Stomach (tissue), 8 donors: ENCODE measurements at regions not wholly inside any gene's neighbourhood (a gene's known extent, or its start where the extent isn't known, plus 50 kb on each side); places are given as distances from the start of the nearest gene placed in this dataset.

ENCODE experiments used
- DNase-seq, 2 donors: peaks; one replicate each; pipeline versions ENCODE4 v3.0.0 to v3.0.0-alpha.2; 2013 to 2019
- H3K27ac ChIP-seq, 5 donors: fragments of 200-600 bp in 4 of 5; sonication (generic) in 4 of 5; one replicate each; pipeline ENCODE4 v1.5.1; 2013 to 2019; ENCODE audit warnings: mild to moderate bottlenecking in 1 of 5, moderate library complexity in 1 of 5
- H3K27me3 ChIP-seq, 3 donors: fragments of 200-600 bp; sonication (generic); one replicate each; pipeline ENCODE4 v1.5.1; 2017 to 2019; ENCODE audit warnings: mixed run types in 1 of 3
- H3K36me3 ChIP-seq, 4 donors: fragments of 200-600 bp; sonication (generic); 1 replicate in 3 of 4; 2 replicates in 1 of 4; pipeline ENCODE4 v1.5.1; 2016 to 2019
- H3K4me1 ChIP-seq, 4 donors: fragments of 200-600 bp; sonication (generic); one replicate each; pipeline ENCODE4 v1.5.1; 2016 to 2019
- H3K4me3 ChIP-seq, 4 donors: fragments of 200-600 bp; sonication (generic) in 3 of 4; one replicate each; pipeline ENCODE4 v1.5.1; 2016 to 2019; ENCODE audit warnings: mild to moderate bottlenecking in 1 of 4
- H3K9me3 ChIP-seq, 4 donors: fragments of 200-600 bp; sonication (generic); one replicate each; pipeline ENCODE4 v1.5.1; 2016 to 2019
- EP300 ChIP-seq: sonication (generic); formaldehyde crosslinking; IDR thresholded peaks from one replicate; pipeline ENCODE4 v1.6.1; 2017; ENCODE audit warnings: antibody characterized with exemption
- POLR2A ChIP-seq, 4 donors: fragments of 450-650 bp; IDR thresholded peaks; one replicate each; pipeline ENCODE4 v1.6.1; 2016; ENCODE audit warnings: antibody characterized with exemption in 4 of 4, control low read depth in 2 of 4, mild to moderate bottlenecking in 1 of 4, moderate library complexity in 1 of 4
- POLR2AphosphoS5 ChIP-seq, 3 donors: sonication (generic); formaldehyde crosslinking; IDR thresholded peaks; one replicate each; pipeline ENCODE4 v1.6.1; 2016; ENCODE audit warnings: antibody characterized with exemption in 3 of 3
- WGBS, 5 donors: extraction: QIAGEN DNeasy Blood & Tissue Kit in 3 of 5; methylation state at CpG; one replicate each; pipeline versions ENCODE4 v1.1.5 to v1.1.7; 2013 to 2018; 5-methylcytosine and 5-hydroxymethylcytosine counted together
- intact Hi-C: fragments of 100-400 bp; cut with DNase I; formaldehyde crosslinking; loops from one replicate; pipeline ENCODE4 v1.15.1; 2023; ENCODE audit warnings: low total_unique reads
- TF ChIP-seq, protein P1 (sequence below), 7 experiments: fragments of 450-650 bp in 4 of 7; fragments of 200-600 bp in 3 of 7; sonication (generic) in 3 of 7; IDR thresholded peaks; one replicate each; pipeline ENCODE4 v1.5.1; 2016 to 2019; ENCODE audit warnings: antibody characterized with exemption in 7 of 7, control low read depth in 2 of 7, mild to moderate bottlenecking in 1 of 7
- donor health status: healthy with polysubstance abuse.
- donor health status: Bipolar disorder and iron deficiency.
- donor health status: healthy.

- WGBS, 5 donors: 51 to 72% (median 53%) methylated on average over 4 of the region's 4 CpGs
- Histone ChIP-seq H3K4me1 (no peaks in the 10 kb centered on the region), H3K36me3 (no peaks in the 10 kb centered on the region), H3K4me3 (no peak overlapping the region), H3K27ac (no peak overlapping the region), H3K27me3 (no peaks in the 10 kb centered on the region), H3K9me3 (no peaks in the 10 kb centered on the region)
- DNase-seq: no peak
- TF ChIP-seq EP300 (no peak), POLR2AphosphoS5 (IDR thresholded peaks at IDR 0.05) (no peak), POLR2A (IDR thresholded peaks at IDR 0.05) (no peak)
- TF ChIP-seq, protein P1, sequence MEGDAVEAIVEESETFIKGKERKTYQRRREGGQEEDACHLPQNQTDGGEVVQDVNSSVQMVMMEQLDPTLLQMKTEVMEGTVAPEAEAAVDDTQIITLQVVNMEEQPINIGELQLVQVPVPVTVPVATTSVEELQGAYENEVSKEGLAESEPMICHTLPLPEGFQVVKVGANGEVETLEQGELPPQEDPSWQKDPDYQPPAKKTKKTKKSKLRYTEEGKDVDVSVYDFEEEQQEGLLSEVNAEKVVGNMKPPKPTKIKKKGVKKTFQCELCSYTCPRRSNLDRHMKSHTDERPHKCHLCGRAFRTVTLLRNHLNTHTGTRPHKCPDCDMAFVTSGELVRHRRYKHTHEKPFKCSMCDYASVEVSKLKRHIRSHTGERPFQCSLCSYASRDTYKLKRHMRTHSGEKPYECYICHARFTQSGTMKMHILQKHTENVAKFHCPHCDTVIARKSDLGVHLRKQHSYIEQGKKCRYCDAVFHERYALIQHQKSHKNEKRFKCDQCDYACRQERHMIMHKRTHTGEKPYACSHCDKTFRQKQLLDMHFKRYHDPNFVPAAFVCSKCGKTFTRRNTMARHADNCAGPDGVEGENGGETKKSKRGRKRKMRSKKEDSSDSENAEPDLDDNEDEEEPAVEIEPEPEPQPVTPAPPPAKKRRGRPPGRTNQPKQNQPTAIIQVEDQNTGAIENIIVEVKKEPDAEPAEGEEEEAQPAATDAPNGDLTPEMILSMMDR (IDR thresholded peaks at IDR 0.05): no peak
- intact Hi-C loops: no loop called here
These were observed 1090.0 kb downstream of the BCL11A start for GRCh38 chr2:59463426-59463825.

DNA sequence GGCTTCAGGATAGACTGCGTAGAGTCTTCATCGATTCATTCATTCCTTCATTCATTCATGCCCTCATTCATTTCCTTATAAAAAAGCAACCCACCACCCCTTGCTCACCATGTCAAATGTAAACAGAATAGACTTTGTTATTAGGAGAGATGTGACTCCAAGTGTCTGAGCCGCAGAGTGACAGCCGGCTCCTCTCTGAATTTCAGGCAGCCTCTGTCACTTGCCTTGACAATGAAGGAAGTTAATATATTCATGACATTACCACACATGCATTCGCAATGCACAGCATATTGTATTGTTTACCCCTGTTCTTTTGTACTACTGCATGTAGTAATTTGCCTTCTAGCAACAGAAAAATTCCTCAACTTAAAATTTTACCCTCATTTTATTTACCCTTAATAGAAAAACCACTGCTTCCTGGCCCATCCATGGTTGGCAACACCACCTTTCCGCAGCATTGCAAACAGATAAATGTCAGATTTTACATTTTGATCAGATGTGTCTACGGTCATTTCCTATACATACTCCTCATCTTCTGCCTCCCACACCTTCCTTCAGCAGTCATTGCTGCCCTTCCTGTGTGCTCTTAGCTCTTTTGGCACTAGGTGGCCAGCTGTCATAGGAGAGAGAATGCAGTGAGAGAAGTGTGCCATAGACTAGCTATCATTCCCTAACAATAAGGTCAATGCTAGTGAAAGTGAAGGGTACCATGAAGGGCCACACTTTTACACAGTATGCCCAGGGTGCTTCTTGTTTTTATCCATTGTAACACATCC lies 1090.8 kb downstream of the BCL11A start:
- TF ChIP-seq, protein P1 (IDR thresholded peaks at IDR 0.05): no peak
- TF ChIP-seq POLR2AphosphoS5 (IDR thresholded peaks at IDR 0.05) (no peak), EP300 (no peak), POLR2A (IDR thresholded peaks at IDR 0.05) (no peak)
- intact Hi-C loops: no loop called here
- Histone ChIP-seq H3K27me3 (no peaks in the 10 kb centered on the region), H3K4me3 (no peak overlapping the region), H3K4me1 (no peaks in the 10 kb centered on the region), H3K36me3 (no peaks in the 10 kb centered on the region), H3K9me3 (no peaks in the 10 kb centered on the region), H3K27ac (no peak overlapping the region)
- 69 to 70% (median 69%) methylated on average over 7 of the region's 7 CpGs for WGBS, 5 donors
- peak in 1 of 2 donors; percentile 17 for DNase-seq

DNA sequence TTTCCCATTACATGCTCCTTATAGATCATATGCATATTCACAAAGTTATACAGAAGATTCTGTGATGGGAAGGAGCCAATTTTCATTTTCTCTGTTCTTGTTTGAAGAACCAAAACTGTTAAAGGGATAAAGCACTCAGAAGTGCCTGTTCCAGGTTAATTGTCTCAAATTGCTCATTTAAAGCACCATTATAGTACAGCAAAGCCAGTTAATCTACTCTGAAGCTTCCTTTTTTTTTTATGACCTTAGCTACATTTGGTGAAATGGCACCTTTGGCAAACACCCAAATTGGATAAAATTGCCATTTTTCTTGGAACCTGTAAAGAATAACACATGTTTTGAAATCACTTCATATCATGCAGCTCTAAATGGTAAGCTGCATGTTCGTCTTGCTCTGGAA lies 1092.3 kb downstream of the BCL11A start:
- DNase-seq: no peak
- Histone ChIP-seq H3K4me1 (no peaks in the 10 kb centered on the region), H3K9me3 (no peaks in the 10 kb centered on the region), H3K27ac (no peak overlapping the region), H3K36me3 (no peaks in the 10 kb centered on the region), H3K4me3 (no peak overlapping the region), H3K27me3 (no peaks in the 10 kb centered on the region)
- WGBS, 5 donors: 36 to 67% (median 57%) methylated on average over 1 of the region's 1 CpG
- TF ChIP-seq, protein P1 (IDR thresholded peaks at IDR 0.05): no peak
- TF ChIP-seq POLR2AphosphoS5 (IDR thresholded peaks at IDR 0.05) (no peak), EP300 (no peak), POLR2A (IDR thresholded peaks at IDR 0.05) (no peak)
- intact Hi-C loops: no loop called here

- H3K27ac ChIP-seq: no peak overlapping the region
- no peaks in the 10 kb centered on the region for H3K36me3 ChIP-seq
- no peaks in the 10 kb centered on the region for H3K27me3 ChIP-seq
- TF ChIP-seq, protein P1 (IDR thresholded peaks at IDR 0.05): no peak
- TF ChIP-seq POLR2AphosphoS5 (IDR thresholded peaks at IDR 0.05) (no peak), EP300 (no peak), POLR2A (IDR thresholded peaks at IDR 0.05) (no peak)
- 28 to 49% (median 35%) methylated on average over 5 of the region's 5 CpGs for WGBS, 5 donors
- H3K4me1 ChIP-seq: no peaks in the 10 kb centered on the region
- no peak overlapping the region for H3K4me3 ChIP-seq
- H3K9me3 ChIP-seq: no peaks in the 10 kb centered on the region
- intact Hi-C loops: no loop called here
- peak; percentile 16 to 27 for DNase-seq
These were observed 1094.7 kb downstream of the BCL11A start for GRCh38 chr2:59458800-59459199.
